GM23338 (cell line): ENCODE measurements at regions not wholly inside any gene's neighbourhood (a gene's known extent, or its start where the extent isn't known, plus 50 kb on each side); places are given as distances from the start of the nearest gene placed in this dataset.

Experiments
- ATAC-seq: fragments of 200-7000 bp; cut with Tn5 transposase; 3 replicates; pipeline ENCODE4 v1.9.1; 2020
- DNase-seq: peaks from one replicate; pipeline ENCODE4 v3.0.0-alpha.2; 2015; ENCODE audit warnings: low spot score
- H2AFZ ChIP-seq: fragments of 200-600 bp; sonication (generic); 2 replicates; pipeline ENCODE4 v1.8.0; 2016; ENCODE audit warnings: antibody characterized with exemption, mild to moderate bottlenecking, moderate library complexity
- H3F3A ChIP-seq: fragments of 200-600 bp; sonication (generic); replicated peaks from 2 replicates; pipeline ENCODE4 v1.8.0; 2017; ENCODE audit warnings: antibody characterized with exemption, mixed run types, low read depth
- H3K27ac ChIP-seq: fragments of 200-600 bp; sonication (generic); 2 replicates; pipeline ENCODE4 v1.6.1; 2016; ENCODE audit warnings: low read depth
- H3K27me3 ChIP-seq: fragments of 200-600 bp; sonication (generic); 2 replicates; pipeline ENCODE4 v1.8.0; 2016; ENCODE audit warnings: mild to moderate bottlenecking, mixed run types, moderate library complexity; ENCODE audit not compliant: insufficient read depth
- H3K36me3 ChIP-seq: fragments of 200-600 bp; sonication (generic); 2 replicates; pipeline ENCODE4 v1.8.0; 2016; ENCODE audit warnings: mild to moderate bottlenecking; ENCODE audit not compliant: insufficient read depth
- H3K4me1 ChIP-seq: fragments of 200-600 bp; sonication (generic); 2 replicates; pipeline ENCODE4 v1.8.0; 2016; ENCODE audit warnings: mild to moderate bottlenecking, moderate library complexity; ENCODE audit not compliant: insufficient read depth
- H3K4me2 ChIP-seq: fragments of 200-600 bp; sonication (generic); 2 replicates; pipeline ENCODE4 v1.7.1; 2017; ENCODE audit warnings: mixed run types
- H3K4me3 ChIP-seq: fragments of 200-600 bp; sonication (generic); 2 replicates; pipeline ENCODE4 v1.6.1; 2016; ENCODE audit warnings: mixed run types
- H3K79me2 ChIP-seq: fragments of 200-600 bp; sonication (generic); replicated peaks from 2 replicates; pipeline ENCODE4 v1.8.0; 2017; ENCODE audit warnings: mild to moderate bottlenecking; ENCODE audit not compliant: insufficient read depth
- H3K9me2 ChIP-seq: fragments of 200-600 bp; sonication (generic); 2 replicates; pipeline ENCODE4 v1.8.0; 2017; ENCODE audit not compliant: insufficient read depth
- H4K20me1 ChIP-seq: fragments of 200-600 bp; sonication (generic); replicated peaks from 2 replicates; pipeline ENCODE4 v1.8.0; 2017; ENCODE audit warnings: mild to moderate bottlenecking; ENCODE audit not compliant: insufficient read depth
- H3K27ac Mint-ChIP-seq: 2 replicates; pipeline ENCODE4 v1.8.0; 2020; ENCODE audit warnings: inconsistent platforms, mild to moderate bottlenecking, moderate library complexity, mixed read lengths
- H3K27me3 Mint-ChIP-seq: 3 replicates; pipeline ENCODE4 v1.8.0; 2022; ENCODE audit warnings: low read depth, mild to moderate bottlenecking, moderate library complexity, mixed read lengths, inconsistent platforms; ENCODE audit not compliant: insufficient read depth, poor library complexity
- H3K36me3 Mint-ChIP-seq: 3 replicates; pipeline ENCODE4 v1.8.0; 2021; ENCODE audit warnings: low read depth, mild to moderate bottlenecking, inconsistent platforms, moderate library complexity, mixed read lengths
- H3K4me1 Mint-ChIP-seq: 3 replicates; pipeline ENCODE4 v1.8.0; 2020; ENCODE audit warnings: mild to moderate bottlenecking, inconsistent platforms, mixed read lengths
- H3K4me3 Mint-ChIP-seq: 3 replicates; pipeline ENCODE4 v1.8.0; 2021; ENCODE audit warnings: moderate library complexity, mild to moderate bottlenecking, inconsistent platforms, mixed read lengths
- H3K9me3 Mint-ChIP-seq: 3 replicates; pipeline ENCODE4 v1.8.0; 2020; ENCODE audit warnings: moderate library complexity, mild to moderate bottlenecking, inconsistent platforms, mixed read lengths
- CREB1 ChIP-seq: fragments of 250-450 bp; sonication (Bioruptor Pico); IDR thresholded peaks from 2 replicates; pipeline ENCODE4 v1.5.0; 2020; ENCODE audit warnings: low read depth, mild to moderate bottlenecking, moderate library complexity
- CTCF ChIP-seq, 2 experiments: fragments of 200-600 bp in 1 of 2; sonication (generic) in 1 of 2; conservative IDR thresholded peaks; 2 replicates each; pipeline versions ENCODE4 v1.5.1 to v1.6.1; 2016 to 2017; ENCODE audit warnings: antibody characterized with exemption in 2 of 2, low read depth in 2 of 2, mild to moderate bottlenecking in 2 of 2, moderate library complexity in 1 of 2
- EZH2 ChIP-seq: fragments of 200-600 bp; sonication (generic); IDR thresholded peaks from one replicate; pipeline ENCODE4 v1.8.0; 2017; ENCODE audit warnings: antibody characterized with exemption, mild to moderate bottlenecking, low read depth; ENCODE audit not compliant: unreplicated experiment
- POLR2AphosphoS5 ChIP-seq: IDR thresholded peaks from 2 replicates; pipeline ENCODE4 v1.6.1; 2016; ENCODE audit warnings: antibody characterized with exemption, low read depth
- ZNF331 ChIP-seq: fragments of 250-450 bp; sonication (Bioruptor Pico); IDR thresholded peaks from 2 replicates; pipeline ENCODE4 v1.5.0; 2020; ENCODE audit warnings: low read depth, mild to moderate bottlenecking, moderate library complexity
- TF ChIP-seq, protein P1 (sequence below): IDR thresholded peaks from one replicate; pipeline ENCODE4 v1.6.1; 2018; ENCODE audit warnings: antibody characterized with exemption; ENCODE audit not compliant: unreplicated experiment

- peaks cover 9% of the 10 kb centered on the region for H3K4me1 ChIP-seq
- Mint-ChIP-seq H3K4me3 (no peak overlapping the region), H3K27me3 (no peaks in the 10 kb centered on the region), H3K4me1 (peaks cover 19% of the 10 kb centered on the region), H3K36me3 (peaks cover 14% of the 10 kb centered on the region; the same call in 2 of the 3 replicates), H3K9me3 (peaks cover 11% of the 10 kb centered on the region; the same call in 2 of the 3 replicates), H3K27ac (no peak overlapping the region)
- H3K36me3 ChIP-seq: 0 out of 2 replicates have a peak, but pooled peaks cover 4% of the 10 kb centered on the region
- no peak overlapping the region for H2AFZ ChIP-seq
- TF ChIP-seq, protein P1, sequence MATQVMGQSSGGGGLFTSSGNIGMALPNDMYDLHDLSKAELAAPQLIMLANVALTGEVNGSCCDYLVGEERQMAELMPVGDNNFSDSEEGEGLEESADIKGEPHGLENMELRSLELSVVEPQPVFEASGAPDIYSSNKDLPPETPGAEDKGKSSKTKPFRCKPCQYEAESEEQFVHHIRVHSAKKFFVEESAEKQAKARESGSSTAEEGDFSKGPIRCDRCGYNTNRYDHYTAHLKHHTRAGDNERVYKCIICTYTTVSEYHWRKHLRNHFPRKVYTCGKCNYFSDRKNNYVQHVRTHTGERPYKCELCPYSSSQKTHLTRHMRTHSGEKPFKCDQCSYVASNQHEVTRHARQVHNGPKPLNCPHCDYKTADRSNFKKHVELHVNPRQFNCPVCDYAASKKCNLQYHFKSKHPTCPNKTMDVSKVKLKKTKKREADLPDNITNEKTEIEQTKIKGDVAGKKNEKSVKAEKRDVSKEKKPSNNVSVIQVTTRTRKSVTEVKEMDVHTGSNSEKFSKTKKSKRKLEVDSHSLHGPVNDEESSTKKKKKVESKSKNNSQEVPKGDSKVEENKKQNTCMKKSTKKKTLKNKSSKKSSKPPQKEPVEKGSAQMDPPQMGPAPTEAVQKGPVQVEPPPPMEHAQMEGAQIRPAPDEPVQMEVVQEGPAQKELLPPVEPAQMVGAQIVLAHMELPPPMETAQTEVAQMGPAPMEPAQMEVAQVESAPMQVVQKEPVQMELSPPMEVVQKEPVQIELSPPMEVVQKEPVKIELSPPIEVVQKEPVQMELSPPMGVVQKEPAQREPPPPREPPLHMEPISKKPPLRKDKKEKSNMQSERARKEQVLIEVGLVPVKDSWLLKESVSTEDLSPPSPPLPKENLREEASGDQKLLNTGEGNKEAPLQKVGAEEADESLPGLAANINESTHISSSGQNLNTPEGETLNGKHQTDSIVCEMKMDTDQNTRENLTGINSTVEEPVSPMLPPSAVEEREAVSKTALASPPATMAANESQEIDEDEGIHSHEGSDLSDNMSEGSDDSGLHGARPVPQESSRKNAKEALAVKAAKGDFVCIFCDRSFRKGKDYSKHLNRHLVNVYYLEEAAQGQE: no peak
- TF ChIP-seq CREB1 (CRISPR knock-in tag) (no peak), ZNF331 (no peak), EZH2 (no peak), POLR2AphosphoS5 (no peak)
- no peak overlapping the region for H3K4me2 ChIP-seq
- H3K79me2 ChIP-seq: no peaks in the 10 kb centered on the region
- peaks cover 25% of the 10 kb centered on the region for H3K9me2 ChIP-seq
- DNase-seq: no peak
- no peaks in the 10 kb centered on the region for H3F3A ChIP-seq
- no peak overlapping the region for H3K4me3 ChIP-seq
- H3K27me3 ChIP-seq: no peaks in the 10 kb centered on the region
- H3K27ac ChIP-seq: no peak overlapping the region
- H4K20me1 ChIP-seq: no peaks in the 10 kb centered on the region
- no peak for ATAC-seq
These were observed 301.0 kb downstream of the RASEF start for GRCh38 chr9:82761956-82762355.

DNA sequence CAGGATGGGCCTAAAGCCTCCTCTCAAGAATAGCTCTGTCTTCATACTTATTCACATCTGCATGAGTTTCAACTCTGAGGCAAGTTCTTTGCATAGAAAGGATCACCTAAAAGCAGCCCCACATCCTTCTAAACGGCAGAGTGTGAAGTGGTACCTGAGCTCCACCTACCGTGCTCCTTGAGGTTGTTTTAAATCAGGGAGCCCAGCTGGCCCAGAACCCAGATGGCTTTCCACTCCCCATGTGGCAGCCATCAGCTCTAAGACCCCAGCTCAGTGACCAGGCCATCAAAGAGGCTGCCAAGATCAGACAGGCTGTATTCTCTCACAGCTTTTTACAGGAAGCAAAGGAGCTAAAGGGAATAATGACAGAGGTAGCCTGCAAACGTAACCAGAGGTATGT is 299.3 kb downstream of the RASEF start:
- Mint-ChIP-seq H3K4me3 (no peak overlapping the region), H3K27me3 (no peaks in the 10 kb centered on the region), H3K9me3 (peaks cover 5% of the 10 kb centered on the region; the same call in 1 of the 3 replicates), H3K4me1 (peaks cover 14% of the 10 kb centered on the region), H3K27ac (no peak overlapping the region), H3K36me3 (peaks cover 7% of the 10 kb centered on the region; the same call in 2 of the 3 replicates)
- no peaks in the 10 kb centered on the region for H3K27me3 ChIP-seq
- H4K20me1 ChIP-seq: no peaks in the 10 kb centered on the region
- TF ChIP-seq CREB1 (CRISPR knock-in tag) (no peak), POLR2AphosphoS5 (no peak), CTCF (conservative IDR thresholded peaks at IDR 0.05; ENCODE audit: low read depth in 2 of 2) (peak; percentile 40 to 71; a peak in 3 of 4 replicates)
- H3K36me3 ChIP-seq: 0 out of 2 replicates have a peak, but pooled peaks cover under 1% of the 10 kb centered on the region
- peaks cover 9% of the 10 kb centered on the region for H3K4me1 ChIP-seq
- H3K9me2 ChIP-seq: peaks cover 25% of the 10 kb centered on the region
- no peak overlapping the region for H2AFZ ChIP-seq
- H3F3A ChIP-seq: no peaks in the 10 kb centered on the region
- peak; percentile 81 for ATAC-seq
- H3K4me3 ChIP-seq: no peak overlapping the region
- H3K79me2 ChIP-seq: no peaks in the 10 kb centered on the region
- DNase-seq: peak; percentile 64
- H3K4me2 ChIP-seq: no peak overlapping the region
- H3K27ac ChIP-seq: no peak overlapping the region
